GM21515 (cell line): ENCODE measurements at regions not wholly inside any gene's neighbourhood (a gene's known extent, or its start where the extent isn't known, plus 50 kb on each side); places are given as distances from the start of the nearest gene placed in this dataset.
"Not testable (repeated sequence)": the region's sequence is repeated elsewhere in the genome, so short reads cannot be mapped to it uniquely, and the experiment has no call there.

Experiments
- ATAC-seq: cut with Tn5 transposase; IDR thresholded peaks from one replicate; pipeline ENCODE4 v1.9.1; 2021; ENCODE audit not compliant: unreplicated experiment

- ATAC-seq: no peak
Observed at GRCh38 chr6:167688123-167688522, 138.6 kb upstream of the AFDN start.

- ATAC-seq: no peak
Observed at GRCh38 chr6:167689278-167689677, 137.4 kb upstream of the AFDN start.

GRCh38 chr6:167689751-167690150 is 137.0 kb upstream of the AFDN start:
- ATAC-seq: no peak

- ATAC-seq: not testable (repeated sequence)
Observed at GRCh38 chr6:167690167-167690922, 136.4 kb upstream of the AFDN start.

- no peak for ATAC-seq
Observed at GRCh38 chr6:167690931-167691330, 135.8 kb upstream of the AFDN start.

- no peak for ATAC-seq
Observed at GRCh38 chr6:167691533-167692312, 135.0 kb upstream of the AFDN start.

GRCh38 chr6:167693478-167693877 is 133.2 kb upstream of the AFDN start:
- ATAC-seq: not testable (repeated sequence)

GRCh38 chr6:167695831-167696230 is 130.9 kb upstream of the AFDN start:
- no peak for ATAC-seq

GRCh38 chr6:167696296-167696695 is 130.4 kb upstream of the AFDN start:
- no peak for ATAC-seq

GRCh38 chr6:167697316-167697715 is 129.4 kb upstream of the AFDN start:
- ATAC-seq: no peak

GRCh38 chr6:167698540-167698939 is 128.2 kb upstream of the AFDN start:
- ATAC-seq: no peak

GRCh38 chr6:167699141-167699931 is 127.4 kb upstream of the AFDN start:
- peak; percentile 90 for ATAC-seq

- ATAC-seq: no peak
Observed at GRCh38 chr6:167700199-167700598, 126.5 kb upstream of the AFDN start.

GRCh38 chr6:167701010-167701409 is 125.7 kb upstream of the AFDN start:
- no peak for ATAC-seq

GRCh38 chr6:167702241-167702827 is 124.4 kb upstream of the AFDN start:
- no peak for ATAC-seq

- ATAC-seq: no peak
Observed at GRCh38 chr6:167703347-167703746, 123.4 kb upstream of the AFDN start.

GRCh38 chr6:167703781-167704180 is 122.9 kb upstream of the AFDN start:
- ATAC-seq: no peak

GRCh38 chr6:167704396-167704901 is 122.3 kb upstream of the AFDN start:
- no peak for ATAC-seq

- no peak for ATAC-seq
Observed at GRCh38 chr6:167705211-167705750, 121.4 kb upstream of the AFDN start.

GRCh38 chr6:167706313-167707109 is 120.2 kb upstream of the AFDN start:
- ATAC-seq: peak; percentile 93
